GM19193 (cell line): ENCODE measurements at regions not wholly inside any gene's neighbourhood (a gene's known extent, or its start where the extent isn't known, plus 50 kb on each side); places are given as distances from the start of the nearest gene placed in this dataset.

Experiments used
- POLR2A ChIP-seq: IDR thresholded peaks from 4 replicates; pipeline ENCODE4 v1.6.1; 2011; ENCODE audit not compliant: insufficient read depth, insufficient read length; ENCODE audit errors: extremely low read depth

GRCh38 chr21:43308815-43309283, 118.1 kb downstream of the SIK1 start:
- no peak for TF ChIP-seq POLR2A

GRCh38 chr21:43308101-43308814, 118.7 kb downstream of the SIK1 start:
- TF ChIP-seq POLR2A = no peak

DNA sequence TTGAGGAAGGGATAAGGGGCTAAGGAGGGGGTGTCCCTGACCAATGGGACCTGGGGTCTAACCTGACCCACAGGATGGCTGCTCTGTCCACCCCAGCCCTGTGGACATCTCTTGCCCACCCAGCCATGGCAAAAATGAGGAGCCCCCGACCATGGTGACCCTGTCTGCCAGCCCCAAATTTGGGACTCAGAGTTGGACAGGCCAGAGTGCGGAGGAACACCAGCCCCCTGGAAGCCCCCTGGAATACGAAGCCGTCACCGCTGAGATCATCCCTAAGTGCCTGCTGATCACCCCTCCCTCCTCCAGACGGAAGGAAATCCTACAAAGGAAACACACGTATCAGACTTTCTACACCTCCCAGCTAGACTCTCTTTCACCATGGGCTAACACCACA, 119.3 kb downstream of the SIK1 start:
- TF ChIP-seq POLR2A = no peak

- peak; percentile 29 for TF ChIP-seq POLR2A
These were observed 119.8 kb downstream of the SIK1 start for GRCh38 chr21:43306911-43307676.

GRCh38 chr21:43306391-43306790, 120.5 kb downstream of the SIK1 start:
- no peak for TF ChIP-seq POLR2A

- no peak for TF ChIP-seq POLR2A
These were observed 121.1 kb downstream of the SIK1 start for GRCh38 chr21:43305811-43306311.

DNA sequence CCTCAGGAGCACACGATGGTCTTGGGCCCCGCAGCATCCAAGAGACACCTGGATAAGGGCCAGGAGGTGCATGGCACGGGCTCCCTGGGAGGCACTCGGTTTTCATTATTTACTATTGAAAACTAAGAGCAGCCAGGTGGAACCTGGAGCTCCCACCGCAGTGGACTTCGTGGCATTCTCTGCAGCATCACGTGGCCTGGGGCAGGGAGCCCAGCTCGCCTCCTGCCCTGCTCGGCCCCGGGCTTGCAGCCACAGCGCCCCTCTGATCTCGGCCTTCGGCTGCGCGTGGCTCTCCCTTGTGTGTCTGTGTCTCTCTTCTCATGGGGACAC, 121.6 kb downstream of the SIK1 start:
- no peak for TF ChIP-seq POLR2A

DNA sequence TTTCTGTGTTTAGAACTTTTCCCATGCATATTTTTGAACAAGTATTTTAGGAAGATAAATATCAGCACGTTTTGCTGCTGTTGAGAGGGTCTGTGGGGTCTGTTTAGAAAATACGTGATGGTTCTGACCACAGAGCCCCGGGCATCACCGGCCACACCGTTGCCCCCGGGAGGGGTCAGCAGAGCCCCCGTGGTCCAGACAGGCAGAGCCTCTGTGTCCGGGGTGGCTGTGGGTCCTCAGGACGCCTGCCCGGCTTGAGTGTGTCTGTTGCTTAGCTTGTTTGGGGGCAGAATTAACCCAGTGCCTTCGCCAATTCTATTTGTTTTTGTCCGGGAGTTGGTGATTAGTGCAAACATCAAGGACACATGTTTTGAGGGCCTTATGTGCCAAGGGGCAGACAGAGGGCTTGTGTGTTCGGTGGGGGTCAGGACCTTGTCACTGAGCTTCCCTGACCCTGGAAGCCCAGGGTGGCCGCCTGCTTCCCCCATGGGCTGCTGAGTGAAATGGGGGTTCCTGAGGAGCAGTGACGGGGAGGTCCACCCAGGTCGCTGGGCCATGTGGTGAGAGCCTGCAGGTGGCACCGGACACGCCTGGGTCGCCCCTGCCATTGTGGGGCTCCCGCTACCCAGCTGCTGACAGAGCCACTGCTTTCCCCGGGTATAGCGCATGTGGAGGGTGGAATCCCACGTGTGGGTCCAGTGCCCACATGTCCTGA, 122.2 kb downstream of the SIK1 start:
- no peak for TF ChIP-seq POLR2A

- TF ChIP-seq POLR2A = no peak
These were observed 122.7 kb downstream of the SIK1 start for GRCh38 chr21:43304206-43304605.

DNA sequence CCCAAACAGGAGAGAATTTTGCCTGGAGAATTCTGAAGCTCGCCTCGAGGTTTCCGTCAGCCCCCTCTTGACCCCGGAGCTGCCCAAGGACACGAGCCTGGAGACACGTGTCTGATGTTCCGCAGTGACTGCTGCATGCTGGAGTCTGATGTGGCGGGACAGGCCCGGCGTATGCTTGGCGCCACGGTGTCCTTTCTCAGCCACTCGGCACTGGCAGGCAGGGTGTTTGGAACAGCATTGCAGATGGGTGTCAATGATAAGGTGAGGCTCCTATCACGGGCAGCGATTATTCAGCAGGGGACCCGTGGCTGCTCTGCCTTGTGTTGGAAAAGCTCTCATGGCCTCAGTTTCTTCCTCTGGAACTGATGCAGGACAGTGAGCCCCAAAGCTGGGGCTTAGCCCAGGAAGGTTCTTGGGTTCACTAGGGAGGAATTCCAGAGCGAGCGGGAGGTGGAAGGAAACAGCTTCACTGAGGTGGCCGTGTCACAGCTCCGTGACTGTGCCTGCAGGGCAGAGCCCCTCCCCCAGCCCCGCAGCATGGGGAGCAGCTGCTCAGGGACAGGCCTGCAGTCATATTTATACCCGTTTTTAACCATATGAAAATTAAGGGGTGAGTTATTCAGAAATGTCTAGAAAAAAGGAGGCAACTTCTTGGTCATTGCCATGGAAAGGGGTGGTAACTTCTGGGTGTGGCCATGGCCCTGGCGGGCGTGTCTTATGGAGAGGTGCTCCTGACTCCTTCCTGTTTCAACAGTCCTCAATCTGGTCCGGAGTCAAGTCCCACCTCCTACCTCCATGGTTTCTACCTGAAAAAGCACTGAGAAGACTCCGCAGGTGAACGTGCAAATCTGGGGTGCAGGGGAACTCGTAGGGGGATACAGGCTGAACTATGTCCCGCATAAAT, 123.4 kb downstream of the SIK1 start:
- TF ChIP-seq POLR2A = peak; percentile 30

DNA sequence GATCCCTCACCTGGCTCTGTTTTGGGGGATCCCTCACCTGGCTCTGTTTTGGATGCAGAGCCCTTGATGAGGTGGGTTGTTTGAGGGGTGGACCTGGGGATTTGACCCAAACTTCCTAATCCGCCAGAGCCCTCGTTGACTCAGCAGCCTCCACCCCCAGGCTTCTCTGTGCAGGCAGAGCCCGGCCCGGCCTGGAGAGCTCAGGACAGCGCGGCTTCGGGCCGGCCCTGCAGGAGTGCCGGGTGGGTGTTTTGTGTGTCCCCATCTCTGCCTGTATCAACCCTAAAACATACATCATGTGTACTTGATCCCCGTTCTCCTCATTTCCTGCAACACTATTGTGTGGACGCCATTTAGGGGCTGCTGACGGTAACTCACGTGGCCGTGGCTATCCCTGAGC, 124.2 kb downstream of the SIK1 start:
- no peak for TF ChIP-seq POLR2A

GRCh38 chr21:43302062-43302700, 124.8 kb downstream of the SIK1 start:
- no peak for TF ChIP-seq POLR2A

- no peak for TF ChIP-seq POLR2A
These were observed 125.4 kb downstream of the SIK1 start for GRCh38 chr21:43301409-43302061.
